ENCODE measurements at regions not wholly inside any gene's neighbourhood (a gene's known extent, or its start where the extent isn't known, plus 50 kb on each side); places are given as distances from the start of the nearest gene placed in this dataset.

DNA sequence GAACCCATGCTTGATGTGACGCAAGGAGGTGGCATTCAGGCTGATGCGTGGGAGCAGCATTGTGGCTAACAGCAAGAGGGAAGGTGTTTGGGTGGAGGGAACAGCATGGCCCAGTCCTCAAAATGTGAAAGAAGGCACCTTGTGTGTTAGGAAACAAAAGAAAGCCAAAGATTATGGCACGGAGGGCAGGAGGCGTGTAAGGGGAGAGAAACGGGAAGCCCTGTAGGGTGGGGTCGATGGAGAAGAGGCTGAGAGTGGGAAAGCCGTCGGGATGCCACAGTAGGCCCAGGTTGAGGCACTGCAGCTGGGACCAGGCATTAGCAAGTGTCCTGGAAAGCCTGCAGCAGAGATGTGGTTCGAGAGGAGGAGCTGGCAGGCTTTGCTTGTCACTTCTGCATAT, 241.1 kb downstream of the GADD45G start:
- ATAC-seq = no peak
- no peak for DNase-seq

GRCh38 chr9:89848060-89849040, 243.5 kb downstream of the GADD45G start:
- intact Hi-C loops (cut with DNase I, micrococcal nuclease) = no loop called here
- no peak overlapping the region for H3K4me3 ChIP-seq
- H3K4me1 ChIP-seq (ENCODE audit: low read depth) = peaks cover 3% of the 10 kb centered on the region
- H3K9me3 ChIP-seq = no peaks in the 10 kb centered on the region
- DNase-seq (no peak), ATAC-seq (no peak)
- no peak for TF ChIP-seq CTCF (IDR thresholded peaks at IDR 0.05)
- no peaks in the 10 kb centered on the region for H3K36me3 ChIP-seq (ENCODE audit: low read depth)

More for the DNA sequence above, 241.1 kb downstream of the GADD45G start:
- no peaks in the 10 kb centered on the region for H3K9me3 ChIP-seq
- H3K36me3 ChIP-seq (ENCODE audit: low read depth) = no peaks in the 10 kb centered on the region
- H3K4me1 ChIP-seq (ENCODE audit: low read depth) = peaks cover 3% of the 10 kb centered on the region
- TF ChIP-seq CTCF (IDR thresholded peaks at IDR 0.05) = no peak
- intact Hi-C loops (cut with DNase I, micrococcal nuclease) = no loop called here
- H3K4me3 ChIP-seq = no peak overlapping the region

DNA sequence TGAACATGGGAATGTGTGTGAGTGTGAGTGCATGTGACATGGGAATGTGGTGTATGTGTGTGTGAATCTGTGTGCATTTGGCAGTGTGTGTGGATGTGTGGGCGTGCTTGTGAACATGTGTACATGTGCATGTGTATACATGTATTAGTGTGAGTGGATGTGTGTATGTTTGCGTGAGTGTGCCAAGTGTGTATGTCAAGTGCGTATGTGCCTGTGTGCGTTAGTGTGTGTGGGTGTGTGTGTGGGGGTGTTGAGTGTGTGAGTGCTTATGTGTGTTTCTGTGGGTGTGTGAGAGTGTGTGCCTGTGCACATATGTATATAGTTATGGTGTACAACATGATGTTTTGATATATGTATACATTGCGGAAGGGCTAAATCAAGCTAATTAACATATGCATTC, 244.3 kb downstream of the GADD45G start:
- Histone ChIP-seq H3K4me3 (no peak overlapping the region), H3K4me1 (ENCODE audit: low read depth) (peaks cover 1% of the 10 kb centered on the region), H3K9me3 (no peaks in the 10 kb centered on the region), H3K36me3 (ENCODE audit: low read depth) (no peaks in the 10 kb centered on the region)
- DNase-seq = no peak
- no peak for ATAC-seq
- TF ChIP-seq CTCF (IDR thresholded peaks at IDR 0.05) = no peak
- intact Hi-C loops (cut with DNase I, micrococcal nuclease) = no loop called here

GRCh38 chr9:89850153-89850552, 245.3 kb downstream of the GADD45G start:
- TF ChIP-seq CTCF (IDR thresholded peaks at IDR 0.05) = no peak
- Histone ChIP-seq H3K4me1 (ENCODE audit: low read depth) (no peaks in the 10 kb centered on the region), H3K9me3 (no peaks in the 10 kb centered on the region), H3K36me3 (ENCODE audit: low read depth) (no peaks in the 10 kb centered on the region), H3K4me3 (no peak overlapping the region)
- intact Hi-C loops (cut with DNase I, micrococcal nuclease) = no loop called here
- ATAC-seq = no peak
- no peak for DNase-seq

DNA sequence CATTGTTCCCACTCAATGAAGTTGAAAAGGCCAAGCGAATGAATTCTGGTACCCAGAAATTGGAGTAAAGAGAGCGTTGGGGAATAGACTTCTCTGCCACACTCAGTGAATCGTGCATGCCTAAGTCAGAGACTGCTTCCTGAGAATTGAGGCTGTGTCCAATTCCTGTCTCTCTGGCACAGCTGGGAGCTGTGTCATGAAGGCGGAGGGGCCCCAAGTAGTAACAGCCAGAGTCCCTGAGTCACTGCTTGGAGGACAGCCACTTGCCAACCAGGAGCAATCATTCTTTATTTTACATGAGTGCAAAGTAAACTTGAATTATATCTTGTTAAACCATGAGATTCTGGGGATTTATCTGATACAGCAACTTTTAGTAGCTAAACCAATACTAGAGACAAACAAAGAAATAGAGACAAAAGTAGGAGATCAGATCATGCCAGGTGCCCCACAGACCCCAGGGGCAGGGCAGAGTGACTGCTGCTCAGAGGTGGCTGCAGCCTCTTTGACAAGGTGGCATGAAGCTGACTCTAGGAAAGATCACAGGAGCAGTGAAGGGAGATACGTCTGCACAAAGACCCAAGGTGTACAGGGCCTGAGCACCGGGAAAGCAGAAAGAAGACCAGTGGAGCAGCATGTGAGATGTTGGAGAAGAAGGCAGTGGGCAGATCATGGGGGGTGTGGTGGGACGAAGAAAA, 246.0 kb downstream of the GADD45G start:
- no peak for DNase-seq
- TF ChIP-seq CTCF (IDR thresholded peaks at IDR 0.05) = no peak
- no peaks in the 10 kb centered on the region for H3K4me1 ChIP-seq (ENCODE audit: low read depth)
- intact Hi-C loops (cut with DNase I, micrococcal nuclease) = no loop called here
- peak; percentile 91 for ATAC-seq
- H3K9me3 ChIP-seq = no peaks in the 10 kb centered on the region
- H3K36me3 ChIP-seq (ENCODE audit: low read depth) = no peaks in the 10 kb centered on the region
- H3K4me3 ChIP-seq = no peak overlapping the region
